ENCODE measurements at regions not wholly inside any gene's neighbourhood (a gene's known extent, or its start where the extent isn't known, plus 50 kb on each side); places are given as distances from the start of the nearest gene placed in this dataset.
"Not testable (repeated sequence)": the region's sequence is repeated elsewhere in the genome, so short reads cannot be mapped to it uniquely, and the experiment has no call there.

- no peak for DNase-seq
Measured at GRCh38 chr1:181173761-181174447, 85.4 kb downstream of the IER5 start.

GRCh38 chr1:181174861-181175260, 86.4 kb downstream of the IER5 start:
- DNase-seq, result no peak

GRCh38 chr1:181175356-181175910, 86.9 kb downstream of the IER5 start:
- no peak for DNase-seq

- DNase-seq, result no peak
Measured at GRCh38 chr1:181175955-181176354, 87.5 kb downstream of the IER5 start.

- DNase-seq, result no peak
Measured at GRCh38 chr1:181178241-181178879, 89.9 kb downstream of the IER5 start.

- no peak for DNase-seq
Measured at GRCh38 chr1:181179279-181179986, 90.9 kb downstream of the IER5 start.

- DNase-seq, result no peak
Measured at GRCh38 chr1:181179987-181180365, 91.5 kb downstream of the IER5 start.

- no peak for DNase-seq
Measured at GRCh38 chr1:181180407-181181031, 92.0 kb downstream of the IER5 start.

GRCh38 chr1:181181792-181182585, 93.5 kb downstream of the IER5 start:
- no peak for DNase-seq

GRCh38 chr1:181184621-181185020, 96.1 kb downstream of the IER5 start:
- DNase-seq, result no peak

GRCh38 chr1:181185461-181185860, 97.0 kb downstream of the IER5 start:
- no peak for DNase-seq

GRCh38 chr1:181186133-181186532, 97.6 kb downstream of the IER5 start:
- not testable (repeated sequence) for DNase-seq

- DNase-seq, result no peak
Measured at GRCh38 chr1:181187337-181188126, 99.0 kb downstream of the IER5 start.

GRCh38 chr1:181189245-181189644, 100.7 kb downstream of the IER5 start:
- DNase-seq, result no peak

- peak; percentile 67 for DNase-seq
Measured at GRCh38 chr1:181189691-181190363, 101.3 kb downstream of the IER5 start.

- DNase-seq, result no peak
Measured at GRCh38 chr1:181190364-181191035, 102.0 kb downstream of the IER5 start.

GRCh38 chr1:181191494-181192040, 103.1 kb downstream of the IER5 start:
- DNase-seq, result no peak

- DNase-seq, result no peak
Measured at GRCh38 chr1:181192316-181192715, 103.8 kb downstream of the IER5 start.

- DNase-seq, result no peak
Measured at GRCh38 chr1:181202986-181203555, 114.6 kb downstream of the IER5 start.

GRCh38 chr1:181204530-181204929, 116.0 kb downstream of the IER5 start:
- no peak for DNase-seq

Data from activated effector memory CD4-positive, alpha-beta T cell treated with Interleukin-2 at 50 U/mL for 16 hours (primary cell).